OCI-LY3 (cell line): ENCODE measurements at regions not wholly inside any gene's neighbourhood (a gene's known extent, or its start where the extent isn't known, plus 50 kb on each side); places are given as distances from the start of the nearest gene placed in this dataset.

ENCODE experiments used
- H2AFZ ChIP-seq: fragments of 200-600, 300-600 bp; shearing (Covaris generic); 2 replicates; pipeline ENCODE4 v1.6.0; 2014; ENCODE audit warnings: antibody characterized with exemption, low read depth, low read length
- H3K27ac ChIP-seq: fragments of 200-600, 300-600 bp; sonication (generic); 2 replicates; pipeline ENCODE4 v1.5.1; 2014; ENCODE audit warnings: mild to moderate bottlenecking, low read length, moderate library complexity, mixed read lengths
- H3K27me3 ChIP-seq: fragments of 200-600, 300-600 bp; sonication (generic); 2 replicates; pipeline ENCODE4 v1.6.1; 2014; ENCODE audit warnings: low read depth, low read length, mixed read lengths
- H3K36me3 ChIP-seq: fragments of 200-600, 300-600 bp; sonication (generic); replicated peaks from 2 replicates; pipeline ENCODE3; 2014; ENCODE audit warnings: low read depth, low read length, mixed read lengths
- H3K4me1 ChIP-seq: fragments of 300-600, 200-600 bp; sonication (generic); 2 replicates; pipeline ENCODE4 v1.6.1; 2014; ENCODE audit warnings: low read length, mixed read lengths
- H3K4me2 ChIP-seq: fragments of 200-600, 300-600 bp; sonication (generic); 2 replicates; pipeline ENCODE4 v1.6.1; 2014; ENCODE audit warnings: low read length, mixed read lengths
- H3K4me3 ChIP-seq: fragments of 300-600, 200-600 bp; sonication (generic); 2 replicates; pipeline ENCODE4 v1.5.1; 2014; ENCODE audit warnings: antibody characterized with exemption, mild to moderate bottlenecking, low read length, moderate library complexity
- H3K79me2 ChIP-seq: fragments of 300-600, 200-600 bp; shearing (Covaris generic); 2 replicates; pipeline ENCODE4 v1.6.1; 2014; ENCODE audit warnings: mild to moderate bottlenecking, low read length, mixed read lengths
- H3K9ac ChIP-seq: fragments of 300-600, 200-600 bp; shearing (Covaris generic); 2 replicates; pipeline ENCODE4 v1.6.0; 2014; ENCODE audit warnings: mild to moderate bottlenecking, low read length, moderate library complexity
- H3K9me3 ChIP-seq: fragments of 200-600, 300-600 bp; shearing (Covaris generic); 2 replicates; pipeline ENCODE4 v1.6.1; 2014; ENCODE audit warnings: low read length, mixed read lengths; ENCODE audit not compliant: insufficient read depth
- H4K20me1 ChIP-seq: fragments of 200-600, 300-600 bp; sonication (generic); 2 replicates; pipeline ENCODE4 v1.6.1; 2016; ENCODE audit warnings: low read length, mixed read lengths; ENCODE audit not compliant: insufficient read depth
- CTCF ChIP-seq: fragments of 200-600, 300-600 bp; sonication (generic); IDR thresholded peaks from 2 replicates; pipeline ENCODE4 v1.5.1; 2014; ENCODE audit warnings: antibody characterized with exemption, low read length, low read depth
- EZH2phosphoT487 ChIP-seq: fragments of 200-600 bp; shearing (Covaris generic); IDR thresholded peaks from 2 replicates; pipeline ENCODE4 v1.6.1; 2018; ENCODE audit warnings: antibody characterized with exemption, mixed run types, low read depth

DNA sequence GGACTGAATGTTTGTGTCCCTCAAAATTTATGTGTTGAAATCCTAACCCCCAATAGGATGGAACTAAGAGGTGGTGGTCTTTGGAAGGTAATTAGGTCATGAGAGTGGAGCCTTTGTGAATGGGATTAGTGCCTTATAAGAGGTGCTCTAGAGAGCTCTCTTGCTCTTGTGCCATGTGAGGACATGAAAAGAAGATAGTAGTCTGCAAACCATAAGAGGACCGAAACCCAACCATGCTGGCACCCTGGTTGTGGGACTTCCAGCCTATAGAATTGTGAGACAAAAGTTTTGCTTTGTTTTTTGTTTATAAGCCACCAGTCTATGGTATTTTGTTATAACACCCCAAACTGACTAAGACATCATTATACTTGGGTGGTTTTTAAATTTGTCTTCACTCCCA lies 417.1 kb downstream of the ANKRD50 start:
- H3K27ac ChIP-seq, result no peak overlapping the region
- H3K4me2 ChIP-seq, result no peak overlapping the region
- H3K79me2 ChIP-seq, result no peaks in the 10 kb centered on the region
- H3K4me3 ChIP-seq, result no peak overlapping the region
- H3K36me3 ChIP-seq, result no peaks in the 10 kb centered on the region
- H2AFZ ChIP-seq, result no peak overlapping the region
- no peaks in the 10 kb centered on the region for H3K4me1 ChIP-seq
- no peaks in the 10 kb centered on the region for H3K27me3 ChIP-seq
- no peaks in the 10 kb centered on the region for H4K20me1 ChIP-seq
- TF ChIP-seq EZH2phosphoT487 (no peak), CTCF (no peak)
- H3K9me3 ChIP-seq, result no peaks in the 10 kb centered on the region
- H3K9ac ChIP-seq, result no peak overlapping the region

GRCh38 chr4:124304941-124305340 lies 407.6 kb downstream of the ANKRD50 start:
- Histone ChIP-seq H3K9ac (no peak overlapping the region), H3K27me3 (no peaks in the 10 kb centered on the region), H3K9me3 (no peaks in the 10 kb centered on the region), H4K20me1 (no peaks in the 10 kb centered on the region), H3K4me3 (no peak overlapping the region), H2AFZ (no peak overlapping the region), H3K4me2 (no peak overlapping the region), H3K4me1 (no peaks in the 10 kb centered on the region), H3K36me3 (no peaks in the 10 kb centered on the region), H3K79me2 (no peaks in the 10 kb centered on the region), H3K27ac (no peak overlapping the region)
- TF ChIP-seq EZH2phosphoT487, result no peak
- TF ChIP-seq CTCF, result no peak

GRCh38 chr4:124306352-124306751 lies 406.2 kb downstream of the ANKRD50 start:
- Histone ChIP-seq H3K4me3 (no peak overlapping the region), H3K36me3 (no peaks in the 10 kb centered on the region)

GRCh38 chr4:124307143-124307542 lies 405.4 kb downstream of the ANKRD50 start:
- no peak overlapping the region for H3K4me3 ChIP-seq
- H3K27me3 ChIP-seq, result no peaks in the 10 kb centered on the region
- H3K4me2 ChIP-seq, result no peak overlapping the region
- TF ChIP-seq EZH2phosphoT487 (no peak), CTCF (no peak)
- H3K27ac ChIP-seq, result no peak overlapping the region
- H3K9me3 ChIP-seq, result no peaks in the 10 kb centered on the region
- H3K36me3 ChIP-seq, result no peaks in the 10 kb centered on the region
- H3K79me2 ChIP-seq, result no peaks in the 10 kb centered on the region
- no peak overlapping the region for H3K9ac ChIP-seq
- H2AFZ ChIP-seq, result no peak overlapping the region
- H4K20me1 ChIP-seq, result no peaks in the 10 kb centered on the region
- no peaks in the 10 kb centered on the region for H3K4me1 ChIP-seq

More at GRCh38 chr4:124306352-124306751, 406.2 kb downstream of the ANKRD50 start:
- no peaks in the 10 kb centered on the region for H3K27me3 ChIP-seq
- H2AFZ ChIP-seq, result no peak overlapping the region
- no peaks in the 10 kb centered on the region for H3K4me1 ChIP-seq
- H4K20me1 ChIP-seq, result no peaks in the 10 kb centered on the region
- no peak overlapping the region for H3K4me2 ChIP-seq
- no peaks in the 10 kb centered on the region for H3K79me2 ChIP-seq
- no peak overlapping the region for H3K27ac ChIP-seq
- H3K9me3 ChIP-seq, result no peaks in the 10 kb centered on the region
- H3K9ac ChIP-seq, result no peak overlapping the region
- TF ChIP-seq CTCF (no peak), EZH2phosphoT487 (no peak)
